NCI-H82 treated with DMSO at 0.1 percent for 48 hours (cell line): ENCODE measurements at regions not wholly inside any gene's neighbourhood (a gene's known extent, or its start where the extent isn't known, plus 50 kb on each side); places are given as distances from the start of the nearest gene placed in this dataset.

ENCODE experiments used
- DNase-seq: peaks from one replicate; lab custom pipeline; 2025; ENCODE audit not compliant: unreplicated experiment; lab: John Stamatoyannopoulos, UW

- DNase-seq, result no peak
Measured at GRCh38 chr9:85213650-85214607, 527.8 kb downstream of the AGTPBP1 start.

DNA sequence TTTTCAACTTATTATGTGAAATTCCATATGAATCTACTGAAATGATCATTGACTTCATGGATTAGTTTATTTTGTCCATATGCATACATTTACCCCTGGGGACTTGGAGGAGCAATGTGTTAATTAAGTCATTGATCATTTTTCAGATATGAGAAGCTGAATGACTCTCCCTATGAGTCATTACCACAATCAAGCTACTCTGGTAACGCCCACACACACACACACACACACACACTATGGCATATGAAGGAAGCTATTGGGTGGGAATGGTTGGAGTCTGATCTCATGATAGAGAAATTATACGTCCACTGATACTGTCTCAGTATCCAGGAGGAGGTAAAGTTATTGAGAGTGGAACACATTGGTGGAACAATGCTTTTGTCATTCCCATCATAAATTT lies 528.9 kb downstream of the AGTPBP1 start:
- DNase-seq, result no peak

DNA sequence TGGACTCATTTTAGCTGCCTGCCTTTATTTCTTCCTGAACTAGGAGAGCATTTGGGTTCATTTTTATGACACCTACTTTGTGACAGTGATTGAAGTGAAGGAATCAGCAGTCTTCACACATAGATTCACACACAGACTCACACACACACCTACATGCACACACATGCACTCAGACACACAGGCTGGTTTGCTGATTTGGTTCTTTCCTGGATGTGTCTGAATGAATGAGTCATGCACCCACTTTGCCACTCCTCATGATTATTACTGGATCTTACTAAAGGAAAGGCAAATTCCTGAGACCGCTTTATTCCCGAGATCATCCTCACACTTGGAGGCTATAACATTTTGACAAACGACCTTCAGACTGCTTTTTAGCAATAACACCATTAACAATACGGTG lies 529.5 kb downstream of the AGTPBP1 start:
- DNase-seq, result no peak

GRCh38 chr9:85208666-85209065 lies 533.1 kb downstream of the AGTPBP1 start:
- no peak for DNase-seq

DNA sequence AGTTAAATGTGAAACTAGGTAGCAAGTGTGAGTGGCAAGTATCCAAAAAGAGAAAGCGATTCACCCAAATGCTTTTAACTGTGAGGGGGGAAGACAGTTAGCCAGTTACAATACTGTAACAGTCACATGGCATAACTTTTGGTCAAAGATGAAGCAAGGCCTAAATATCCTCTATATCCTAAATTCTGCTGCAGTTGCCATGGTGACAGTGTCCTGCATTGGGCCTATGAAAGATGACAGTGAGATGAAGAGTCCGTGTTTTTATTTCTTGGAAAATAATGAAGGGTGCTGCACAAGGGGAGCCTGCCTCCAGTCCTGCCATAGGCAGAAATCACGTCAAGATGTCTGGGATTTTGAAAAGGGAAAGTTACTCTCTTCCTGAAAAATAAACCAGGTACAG lies 534.6 kb downstream of the NTRK2 start:
- no peak for DNase-seq

GRCh38 chr9:85202596-85202995 lies 533.1 kb downstream of the NTRK2 start:
- DNase-seq, result no peak

DNA sequence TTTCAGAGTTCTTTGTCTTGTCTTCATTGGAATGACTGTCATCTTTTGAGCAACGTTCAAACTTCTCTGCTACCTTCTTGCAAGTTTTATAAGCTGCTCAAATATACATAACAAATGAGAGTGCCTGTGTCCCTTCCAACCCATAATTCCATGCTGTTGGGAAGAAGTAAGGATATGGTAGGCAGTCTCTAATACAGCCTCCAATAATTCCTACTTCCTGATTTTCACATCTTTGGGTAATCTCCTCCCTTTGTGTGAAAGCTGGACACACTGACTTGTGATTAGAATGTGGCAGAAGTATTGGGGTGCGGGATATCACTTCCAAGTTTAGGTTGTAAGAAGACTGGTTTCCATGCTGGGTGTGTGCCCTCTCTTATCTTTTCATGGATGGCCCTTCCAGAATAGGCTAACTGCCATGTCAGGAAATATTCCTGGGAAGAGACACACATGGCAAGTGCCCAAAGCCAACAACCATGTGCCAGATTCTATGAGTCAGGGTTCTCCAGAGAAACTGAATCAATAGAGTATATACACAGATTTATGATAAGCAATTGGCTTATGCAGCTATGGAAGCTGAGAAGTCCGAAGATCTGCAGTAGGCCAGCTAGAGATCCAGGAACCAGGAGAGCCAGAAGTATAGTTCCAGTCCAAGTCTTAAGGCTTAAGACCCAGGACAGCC lies 531.3 kb downstream of the NTRK2 start:
- no peak for DNase-seq

GRCh38 chr9:85199866-85200495 lies 530.5 kb downstream of the NTRK2 start:
- peak; percentile 20 for DNase-seq

- no peak for DNase-seq
Measured at GRCh38 chr9:85192750-85193149, 523.2 kb downstream of the NTRK2 start.

DNA sequence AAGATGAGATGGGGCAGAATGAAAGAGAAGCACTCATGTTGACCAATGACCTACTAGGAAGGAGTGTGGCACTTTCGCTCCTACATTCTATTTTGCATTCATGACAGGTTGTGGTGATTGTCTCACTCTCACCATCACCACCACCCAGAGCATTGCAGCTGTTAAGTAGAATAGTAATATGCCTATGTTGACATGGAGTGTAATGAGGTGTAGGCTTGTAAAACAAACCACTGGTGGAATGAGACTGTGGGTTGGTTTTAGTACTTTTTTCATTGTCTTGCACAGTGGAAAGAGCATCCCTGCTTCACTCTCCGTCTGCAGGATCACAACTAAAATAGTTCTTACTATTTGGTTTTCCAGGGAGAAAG lies 516.7 kb downstream of the NTRK2 start:
- no peak for DNase-seq

GRCh38 chr9:85185486-85186217 lies 516.1 kb downstream of the NTRK2 start:
- no peak for DNase-seq

GRCh38 chr9:85182383-85182782 lies 512.9 kb downstream of the NTRK2 start:
- no peak for DNase-seq

- DNase-seq, result no peak
Measured at GRCh38 chr9:85178474-85178873, 508.9 kb downstream of the NTRK2 start.

GRCh38 chr9:85173967-85174366 lies 504.4 kb downstream of the NTRK2 start:
- no peak for DNase-seq

GRCh38 chr9:85172001-85172978 lies 502.8 kb downstream of the NTRK2 start:
- peak; percentile 66 for DNase-seq

DNA sequence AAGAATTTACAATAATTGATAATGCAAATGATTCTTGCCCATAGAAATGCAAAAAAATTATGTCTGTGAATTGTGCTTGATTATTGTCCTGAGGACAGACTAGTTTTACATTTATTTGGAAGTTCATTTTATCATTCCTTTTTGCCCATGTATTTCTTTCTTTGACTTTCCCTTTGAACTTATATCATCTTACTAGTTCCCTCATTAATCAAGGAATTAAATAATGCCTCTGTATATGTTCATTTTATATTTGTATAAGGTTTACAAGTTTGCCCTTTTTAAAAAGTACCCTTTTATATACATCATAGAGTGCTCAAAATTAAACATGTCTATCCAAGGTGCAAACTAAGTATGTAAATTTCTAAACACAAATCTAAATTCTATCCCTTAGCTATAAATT lies 501.6 kb downstream of the NTRK2 start:
- DNase-seq, result no peak

DNA sequence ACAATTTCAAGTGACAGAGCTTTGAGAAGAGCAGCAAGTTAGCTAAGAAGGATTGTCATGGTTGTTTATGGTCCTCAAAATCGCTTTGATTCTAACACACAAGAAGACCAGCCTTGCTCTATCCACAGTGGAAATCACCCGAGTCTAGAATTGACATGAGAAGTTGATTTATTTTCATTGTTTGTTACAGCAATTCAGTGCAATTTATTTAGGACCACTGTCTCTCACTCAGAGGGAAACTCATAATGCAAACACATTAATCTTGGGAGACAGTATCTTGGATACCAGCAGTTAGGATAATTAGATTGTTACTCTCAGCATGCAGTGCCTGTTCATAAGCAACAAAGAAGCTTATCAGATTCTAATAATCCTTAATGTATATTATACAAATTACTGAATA lies 498.9 kb downstream of the NTRK2 start:
- peak; percentile 12 for DNase-seq

DNA sequence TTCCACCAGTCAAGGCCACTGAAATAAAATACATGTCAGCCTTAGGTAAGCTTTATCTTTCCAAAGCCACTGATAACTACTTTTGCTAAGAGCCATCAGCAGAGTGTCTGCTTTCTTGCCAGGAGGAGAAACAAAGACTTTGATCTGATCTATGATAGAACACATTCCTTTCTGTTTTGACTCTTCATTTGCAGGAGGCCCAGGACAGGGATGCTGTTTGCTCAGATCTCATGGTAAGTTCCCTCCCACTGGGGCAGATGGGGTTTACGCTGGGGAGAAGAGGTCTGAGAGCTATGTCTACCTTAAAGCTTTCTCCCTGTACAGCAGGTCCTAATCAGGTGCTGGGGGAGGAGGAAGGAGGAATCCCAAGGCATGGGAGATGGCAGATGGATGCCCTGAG lies 497.6 kb downstream of the NTRK2 start:
- no peak for DNase-seq

GRCh38 chr9:85163825-85164224 lies 494.3 kb downstream of the NTRK2 start:
- no peak for DNase-seq

DNA sequence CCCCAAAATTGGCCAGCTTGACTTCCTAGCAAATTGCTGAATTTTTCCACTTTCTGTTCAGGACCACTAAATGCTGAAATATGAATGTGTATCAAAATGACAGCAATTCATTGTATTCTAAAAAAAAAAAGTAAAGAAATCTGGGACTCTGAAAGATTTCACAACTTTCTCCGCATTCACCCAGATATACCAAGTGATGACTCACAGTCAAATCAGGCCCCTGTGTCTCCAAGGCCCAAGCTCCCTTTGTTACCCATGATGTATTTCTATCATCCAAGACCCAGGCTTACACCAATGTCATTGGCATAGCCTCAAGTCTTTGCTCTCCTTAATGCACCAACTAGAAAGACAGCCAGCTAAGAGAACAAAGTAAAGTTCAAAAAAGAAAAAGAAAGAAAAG lies 493.9 kb downstream of the NTRK2 start:
- no peak for DNase-seq
